Breast epithelium (tissue), 4 donors: ENCODE measurements at regions not wholly inside any gene's neighbourhood (a gene's known extent, or its start where the extent isn't known, plus 50 kb on each side); places are given as distances from the start of the nearest gene placed in this dataset.

Experiments used
- DNase-seq, 2 donors: peaks; one replicate each; pipeline ENCODE4 v3.0.0-alpha.2; 2019; ENCODE audit warnings: low spot score in 2 of 2
- H3K27ac ChIP-seq, 2 donors: fragments of 200-600 bp; sonication (generic) in 1 of 2; one replicate each; pipeline ENCODE4 v1.5.1; 2016 to 2019; ENCODE audit warnings: mild to moderate bottlenecking in 1 of 2
- H3K27me3 ChIP-seq, 2 donors: fragments of 200-600 bp; sonication (generic) in 1 of 2; one replicate each; pipeline versions ENCODE4 v1.5.1 to v1.6.0; 2017 to 2019; ENCODE audit warnings: control low read depth in 1 of 2, mild to moderate bottlenecking in 1 of 2
- H3K36me3 ChIP-seq: fragments of 200-600 bp; one replicate; pipeline ENCODE4 v1.5.1; 2019
- H3K4me1 ChIP-seq, 2 donors: fragments of 200-600 bp; sonication (generic); one replicate each; pipeline ENCODE4 v1.5.1; 2016 to 2019; ENCODE audit warnings: control low read depth in 1 of 2
- H3K4me3 ChIP-seq, 3 donors: fragments of 200-600 bp; sonication (generic); 1 replicate in 2 of 3; 2 replicates in 1 of 3; pipeline ENCODE4 v1.5.1; 2016 to 2019; ENCODE audit warnings: mild to moderate bottlenecking in 3 of 3, moderate library complexity in 2 of 3
- H3K9me3 ChIP-seq, 2 donors: fragments of 200-600 bp; sonication (generic) in 1 of 2; one replicate each; pipeline ENCODE4 v1.5.1; 2016 to 2019; ENCODE audit warnings: control low read depth in 1 of 2
- CTCF ChIP-seq, 3 donors: fragments of 450-650 bp; IDR thresholded peaks; one replicate each; pipeline ENCODE4 v1.5.1; 2016 to 2017; ENCODE audit warnings: antibody characterized with exemption in 3 of 3, mild to moderate bottlenecking in 3 of 3, moderate library complexity in 3 of 3
- POLR2A ChIP-seq: fragments of 450-650 bp; IDR thresholded peaks from one replicate; pipeline ENCODE4 v1.6.1; 2016; ENCODE audit warnings: antibody characterized with exemption, mild to moderate bottlenecking, moderate library complexity
- POLR2AphosphoS5 ChIP-seq, 3 donors: sonication (generic); formaldehyde crosslinking; IDR thresholded peaks; one replicate each; pipeline ENCODE4 v1.6.1; 2017; ENCODE audit warnings: antibody characterized with exemption in 3 of 3
- intact Hi-C: fragments of 100-400 bp; cut with DNase I; formaldehyde crosslinking; loops from one replicate; pipeline ENCODE4 v1.15.1; 2023; ENCODE audit warnings: low total_unique reads

- H3K27ac ChIP-seq, result no peak overlapping the region
- DNase-seq, result no peak
- peaks cover 0 to 21% of the 10 kb centered on the region in 2 donors for H3K27me3 ChIP-seq
- H3K4me1 ChIP-seq, result no peaks in the 10 kb centered on the region
- peaks cover 0 to 10% of the 10 kb centered on the region in 2 donors for H3K9me3 ChIP-seq
- intact Hi-C loops, result no loop called here
- no peaks in the 10 kb centered on the region for H3K36me3 ChIP-seq
- no peak overlapping the region for H3K4me3 ChIP-seq
- TF ChIP-seq POLR2A, result no peak
- TF ChIP-seq POLR2AphosphoS5 (IDR thresholded peaks at IDR 0.05), result no peak
- TF ChIP-seq CTCF (IDR thresholded peaks at IDR 0.05), result no peak
Observed at GRCh38 chr22:48565901-48566501, 1261.7 kb downstream of the BRD1 start.

- H3K9me3 ChIP-seq, result peaks cover 0 to under 1% of the 10 kb centered on the region in 2 donors
- intact Hi-C loops, result no loop called here
- peaks cover 0 to 21% of the 10 kb centered on the region in 2 donors for H3K27me3 ChIP-seq
- H3K4me3 ChIP-seq, result no peak overlapping the region
- H3K27ac ChIP-seq, result no peak overlapping the region
- H3K36me3 ChIP-seq, result no peaks in the 10 kb centered on the region
- TF ChIP-seq CTCF (IDR thresholded peaks at IDR 0.05) (no peak), POLR2AphosphoS5 (IDR thresholded peaks at IDR 0.05) (no peak), POLR2A (no peak)
- H3K4me1 ChIP-seq, result no peaks in the 10 kb centered on the region
- no peak for DNase-seq
Observed at GRCh38 chr22:48564995-48565394, 1262.7 kb downstream of the BRD1 start.

GRCh38 chr22:48563966-48564330 is 1263.7 kb downstream of the BRD1 start:
- DNase-seq, result no peak
- Histone ChIP-seq H3K9me3 (no peaks in the 10 kb centered on the region), H3K4me3 (no peak overlapping the region), H3K27ac (no peak overlapping the region), H3K36me3 (no peaks in the 10 kb centered on the region), H3K4me1 (no peaks in the 10 kb centered on the region), H3K27me3 (peaks cover 0 to 21% of the 10 kb centered on the region in 2 donors)
- intact Hi-C loops, result no loop called here
- TF ChIP-seq POLR2A, result no peak
- TF ChIP-seq POLR2AphosphoS5 (IDR thresholded peaks at IDR 0.05), result no peak
- TF ChIP-seq CTCF (IDR thresholded peaks at IDR 0.05), result no peak

- no peaks in the 10 kb centered on the region for H3K9me3 ChIP-seq
- intact Hi-C loops, result no loop called here
- H3K27me3 ChIP-seq, result peaks cover 0 to 17% of the 10 kb centered on the region in 2 donors
- H3K4me1 ChIP-seq, result no peaks in the 10 kb centered on the region
- H3K27ac ChIP-seq, result no peak overlapping the region
- TF ChIP-seq POLR2AphosphoS5 (IDR thresholded peaks at IDR 0.05) (no peak), POLR2A (no peak)
- no peak overlapping the region for H3K4me3 ChIP-seq
- H3K36me3 ChIP-seq, result no peaks in the 10 kb centered on the region
- DNase-seq, result no peak
Observed at GRCh38 chr22:48563118-48563965, 1264.3 kb downstream of the BRD1 start.

- peaks cover 0 to 21% of the 10 kb centered on the region in 2 donors for H3K27me3 ChIP-seq
- no peaks in the 10 kb centered on the region for H3K36me3 ChIP-seq
- DNase-seq, result no peak
- intact Hi-C loops, result no loop called here
- TF ChIP-seq POLR2AphosphoS5 (IDR thresholded peaks at IDR 0.05), result no peak
- no peak for TF ChIP-seq CTCF (IDR thresholded peaks at IDR 0.05)
- no peak for TF ChIP-seq POLR2A
- no peaks in the 10 kb centered on the region for H3K9me3 ChIP-seq
- H3K4me3 ChIP-seq, result no peak overlapping the region
- no peaks in the 10 kb centered on the region for H3K4me1 ChIP-seq
- no peak overlapping the region for H3K27ac ChIP-seq
Observed at GRCh38 chr22:48561676-48562075, 1266.0 kb downstream of the BRD1 start.
